SK-MEL-5 (cell line): ENCODE measurements at regions not wholly inside any gene's neighbourhood (a gene's known extent, or its start where the extent isn't known, plus 50 kb on each side); places are given as distances from the start of the nearest gene placed in this dataset.

ENCODE experiments used
- DNase-seq: peaks from one replicate; pipeline ENCODE4 v3.0.0-alpha.2; 2016; ENCODE audit warnings: low read depth, low spot score
- in situ Hi-C: cut with HindIII; loops from 2 replicates; pipeline ENCODE4 v1.10.0; 2016; ENCODE audit warnings: low sequenced_read_pairs, high pct_unique_total_duplicates, low pct_unique_long_range_greater_than_20kb

GRCh38 chr5:82413302-82414040 lies 135.3 kb upstream of the RPS23 start:
- in situ Hi-C loops: no loop called here

GRCh38 chr5:82408033-82408432 lies 129.9 kb upstream of the RPS23 start:
- in situ Hi-C loops: no loop called here

More at GRCh38 chr5:82413302-82414040, 135.3 kb upstream of the RPS23 start:
- no peak for DNase-seq

GRCh38 chr5:82406205-82406773 lies 128.1 kb upstream of the RPS23 start:
- peak; percentile 74 for DNase-seq
- in situ Hi-C loops: no loop called here

More at GRCh38 chr5:82408033-82408432, 129.9 kb upstream of the RPS23 start:
- DNase-seq: no peak

- peak; percentile 28 for DNase-seq
- in situ Hi-C loops: no loop called here
These were observed 127.6 kb upstream of the RPS23 start for GRCh38 chr5:82405618-82406204.

- DNase-seq: no peak
These were observed 127.0 kb upstream of the RPS23 start for GRCh38 chr5:82405161-82405560.

GRCh38 chr5:82404382-82404945 lies 126.3 kb upstream of the RPS23 start:
- DNase-seq: no peak
- in situ Hi-C loops: no loop called here

More at GRCh38 chr5:82405161-82405560, 127.0 kb upstream of the RPS23 start:
- in situ Hi-C loops: no loop called here

- in situ Hi-C loops: no loop called here
- DNase-seq: no peak
These were observed 125.6 kb upstream of the RPS23 start for GRCh38 chr5:82403724-82404123.

- in situ Hi-C loops: no loop called here
- no peak for DNase-seq
These were observed 124.9 kb upstream of the RPS23 start for GRCh38 chr5:82403026-82403425.

GRCh38 chr5:82399111-82399510 lies 121.0 kb upstream of the RPS23 start:
- in situ Hi-C loops: no loop called here
- no peak for DNase-seq

GRCh38 chr5:82397741-82398320 lies 119.7 kb upstream of the RPS23 start:
- in situ Hi-C loops: no loop called here
- no peak for DNase-seq

GRCh38 chr5:82396871-82397514 lies 118.8 kb upstream of the RPS23 start:
- DNase-seq: peak; percentile 82
- in situ Hi-C loops: no loop called here

GRCh38 chr5:82396396-82396795 lies 118.2 kb upstream of the RPS23 start:
- no peak for DNase-seq
- in situ Hi-C loops: no loop called here

- in situ Hi-C loops: no loop called here
- no peak for DNase-seq
These were observed 115.8 kb upstream of the RPS23 start for GRCh38 chr5:82393951-82394350.

GRCh38 chr5:82390088-82390487 lies 111.9 kb upstream of the RPS23 start:
- in situ Hi-C loops: no loop called here
- no peak for DNase-seq

- in situ Hi-C loops: no loop called here
- no peak for DNase-seq
These were observed 111.2 kb upstream of the RPS23 start for GRCh38 chr5:82389347-82389746.

GRCh38 chr5:82388181-82388580 lies 110.0 kb upstream of the RPS23 start:
- in situ Hi-C loops: no loop called here
- no peak for DNase-seq

- in situ Hi-C loops: no loop called here
- DNase-seq: no peak
These were observed 109.6 kb upstream of the RPS23 start for GRCh38 chr5:82387819-82388166.
